ENCODE measurements at regions not wholly inside any gene's neighbourhood (a gene's known extent, or its start where the extent isn't known, plus 50 kb on each side); places are given as distances from the start of the nearest gene placed in this dataset.

GRCh38 chr12:43028826-43029225, 439.3 kb upstream of the PRICKLE1 start:
- TF ChIP-seq CTCF (IDR thresholded peaks at IDR 0.05; ENCODE audit: extremely low read depth in 1 of 2, insufficient read depth in 1 of 2, low read depth in 1 of 2, low read length in 2 of 2) (no peak), JUN (IDR thresholded peaks at IDR 0.05; ENCODE audit: borderline replicate concordance, insufficient read depth, insufficient read length, low read depth) (no peak)

Data from endothelial cell of umbilical vein (primary cell).